Endodermal cell (in vitro differentiated cells): ENCODE measurements at regions not wholly inside any gene's neighbourhood (a gene's known extent, or its start where the extent isn't known, plus 50 kb on each side); places are given as distances from the start of the nearest gene placed in this dataset.

ENCODE experiments used
- DNase-seq: peaks from one replicate; pipeline ENCODE4 v3.0.0-alpha.2; 2017
- H3K27ac ChIP-seq: 2 replicates; pipeline ENCODE4 v1.5.1; 2013; ENCODE audit warnings: mild to moderate bottlenecking, low read depth, low read length, moderate library complexity
- H3K27me3 ChIP-seq: 2 replicates; pipeline ENCODE4 v1.6.1; 2013; ENCODE audit warnings: mild to moderate bottlenecking, low read length, moderate library complexity; ENCODE audit not compliant: insufficient read depth, control insufficient read depth, poor library complexity, severe bottlenecking
- H3K36me3 ChIP-seq: 2 replicates; pipeline ENCODE4 v1.7.0; 2013; ENCODE audit warnings: mild to moderate bottlenecking, low read length, moderate library complexity; ENCODE audit not compliant: control insufficient read depth, insufficient read depth
- H3K4me1 ChIP-seq: one replicate; pipeline ENCODE4 v1.7.0; 2013; ENCODE audit warnings: low read length; ENCODE audit not compliant: control insufficient read depth, insufficient read depth
- H3K4me3 ChIP-seq: 2 replicates; pipeline ENCODE4 v1.5.1; 2013; ENCODE audit warnings: mild to moderate bottlenecking, low read length, moderate library complexity
- H3K9ac ChIP-seq: 2 replicates; pipeline ENCODE4 v1.6.1; 2013; ENCODE audit warnings: mild to moderate bottlenecking, low read length, moderate library complexity; ENCODE audit not compliant: poor library complexity, severe bottlenecking; ENCODE audit errors: extremely low read depth
- H3K9me3 ChIP-seq: 2 replicates; pipeline ENCODE4 v1.6.1; 2013; ENCODE audit warnings: mild to moderate bottlenecking, low read length, moderate library complexity; ENCODE audit not compliant: control insufficient read depth
- H3K27ac Mint-ChIP-seq: 2 replicates; pipeline ENCODE4 v1.8.0; 2020; ENCODE audit warnings: mixed read lengths
- H3K27me3 Mint-ChIP-seq: 2 replicates; pipeline ENCODE4 v1.8.0; 2021; ENCODE audit warnings: mild to moderate bottlenecking, mixed read lengths; ENCODE audit not compliant: insufficient read depth
- H3K36me3 Mint-ChIP-seq: 2 replicates; pipeline ENCODE4 v1.8.0; 2020; ENCODE audit warnings: low read depth, mixed read lengths
- H3K4me1 Mint-ChIP-seq: 2 replicates; pipeline ENCODE4 v1.8.0; 2020; ENCODE audit warnings: mixed read lengths
- H3K4me3 Mint-ChIP-seq: 2 replicates; pipeline ENCODE4 v1.8.0; 2020; ENCODE audit warnings: mild to moderate bottlenecking, moderate library complexity, mixed read lengths
- H3K9me3 Mint-ChIP-seq: 2 replicates; pipeline ENCODE4 v1.8.0; 2020; ENCODE audit warnings: mild to moderate bottlenecking, mixed read lengths
- CTCF ChIP-seq: fragments of 200-600 bp; sonication (generic); conservative IDR thresholded peaks from 2 replicates; pipeline ENCODE4 v1.5.0; 2021; ENCODE audit warnings: antibody characterized with exemption, mild to moderate bottlenecking
- WGBS, 2 experiments: methylation state at CpG; one replicate each; pipeline versions ENCODE4 v1.1.5 to v1.1.7; 2013; ENCODE audit warnings: missing lambda C conversion rate in 2 of 2, mixed read lengths in 1 of 2; ENCODE audit not compliant: insufficient coverage in 1 of 2, insufficient read length in 1 of 2; 5-methylcytosine and 5-hydroxymethylcytosine counted together

- Mint-ChIP-seq H3K36me3 (no peaks in the 10 kb centered on the region), H3K9me3 (no peaks in the 10 kb centered on the region), H3K4me3 (no peak overlapping the region), H3K4me1 (peaks cover 34% of the 10 kb centered on the region), H3K27ac (no peak overlapping the region), H3K27me3 (no peaks in the 10 kb centered on the region)
- Histone ChIP-seq H3K4me3 (no peak overlapping the region), H3K27ac (no peak overlapping the region), H3K27me3 (no peaks in the 10 kb centered on the region), H3K36me3 (no peaks in the 10 kb centered on the region), H3K4me1 (no peaks in the 10 kb centered on the region), H3K9ac (no peak overlapping the region), H3K9me3 (peaks cover under 1% of the 10 kb centered on the region)
- no peak for TF ChIP-seq CTCF
- WGBS, 2 experiments: 92% methylated on average over 3 of the region's 3 CpGs; no CpG with 5 or more reads in 1 of the 2 experiments
- no peak for DNase-seq
Observed at GRCh38 chr12:71219224-71219623, 61.4 kb upstream of the TSPAN8 start.

DNA sequence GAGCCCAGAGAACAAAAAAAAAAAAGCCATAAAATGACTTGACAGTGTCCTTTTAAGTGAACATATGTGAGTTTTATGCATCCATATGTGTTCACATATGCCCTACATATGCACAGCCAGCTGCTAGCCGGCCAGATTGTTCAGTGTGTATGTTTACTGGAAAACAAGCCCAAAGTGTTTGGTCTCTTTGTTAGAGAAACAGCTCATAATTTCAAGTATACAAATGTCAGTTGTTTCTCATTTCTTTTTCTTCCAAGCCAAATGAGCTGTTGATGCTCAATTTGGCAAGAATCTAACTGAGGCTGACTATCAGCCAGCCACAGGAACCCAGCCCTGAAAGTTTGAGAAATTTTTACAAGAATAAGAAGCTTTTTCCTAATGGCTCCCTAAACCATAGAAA, 60.8 kb upstream of the TSPAN8 start:
- no peaks in the 10 kb centered on the region for H3K27me3 Mint-ChIP-seq
- no peaks in the 10 kb centered on the region for H3K4me1 ChIP-seq

GRCh38 chr12:71216725-71217579, 59.2 kb upstream of the TSPAN8 start:
- no peak overlapping the region for H3K4me3 Mint-ChIP-seq
- 70 to 79% methylated on average over 2 to 3 of the region's 4 CpGs for WGBS, 2 experiments
- peaks cover 5% of the 10 kb centered on the region for H3K36me3 Mint-ChIP-seq
- H3K4me1 ChIP-seq: no peaks in the 10 kb centered on the region
- H3K9me3 Mint-ChIP-seq: peaks cover 4% of the 10 kb centered on the region
- H3K36me3 ChIP-seq: no peaks in the 10 kb centered on the region
- H3K27ac ChIP-seq: no peak overlapping the region
- no peak overlapping the region for H3K27ac Mint-ChIP-seq
- no peak overlapping the region for H3K4me3 ChIP-seq
- H3K9ac ChIP-seq: no peak overlapping the region
- no peaks in the 10 kb centered on the region for H3K27me3 ChIP-seq
- no peaks in the 10 kb centered on the region for H3K27me3 Mint-ChIP-seq
- peak; percentile 71 for DNase-seq
- peak; percentile 74 for TF ChIP-seq CTCF
- peaks cover 20% of the 10 kb centered on the region for H3K9me3 ChIP-seq
- peaks cover 38% of the 10 kb centered on the region for H3K4me1 Mint-ChIP-seq

More for the DNA sequence above, 60.8 kb upstream of the TSPAN8 start:
- no peaks in the 10 kb centered on the region for H3K9me3 Mint-ChIP-seq
- H3K4me3 Mint-ChIP-seq: no peak overlapping the region
- Histone ChIP-seq H3K9ac (no peak overlapping the region), H3K27me3 (no peaks in the 10 kb centered on the region), H3K4me3 (no peak overlapping the region), H3K27ac (no peak overlapping the region), H3K36me3 (no peaks in the 10 kb centered on the region), H3K9me3 (peaks cover 7% of the 10 kb centered on the region)
- no peak for TF ChIP-seq CTCF
- WGBS, 2 experiments: 100% methylated on average over 1 of the region's 1 CpG; no CpG with 5 or more reads in 1 of the 2 experiments
- no peak overlapping the region for H3K27ac Mint-ChIP-seq
- H3K36me3 Mint-ChIP-seq: no peaks in the 10 kb centered on the region
- peaks cover 38% of the 10 kb centered on the region for H3K4me1 Mint-ChIP-seq
- no peak for DNase-seq
